Loucy (cell line): ENCODE measurements at regions not wholly inside any gene's neighbourhood (a gene's known extent, or its start where the extent isn't known, plus 50 kb on each side); places are given as distances from the start of the nearest gene placed in this dataset.

ENCODE experiments used
- H2AFZ ChIP-seq: fragments of 200-600 bp; sonication (generic); 2 replicates; pipeline ENCODE4 v1.6.0; 2016; ENCODE audit warnings: antibody characterized with exemption, mild to moderate bottlenecking, low read length, moderate library complexity
- H3F3A ChIP-seq: fragments of 200-600 bp; 2 replicates; pipeline ENCODE4 v1.6.0; 2016; ENCODE audit warnings: antibody characterized with exemption, low read depth, mild to moderate bottlenecking
- H3K27me3 ChIP-seq: fragments of 200-600 bp; sonication (generic); 2 replicates; pipeline ENCODE4 v1.6.1; 2014; ENCODE audit warnings: low read length, mild to moderate bottlenecking; ENCODE audit not compliant: insufficient read depth, poor library complexity, severe bottlenecking
- H3K36me3 ChIP-seq: fragments of 200-600 bp; sonication (generic); 2 replicates; pipeline ENCODE4 v1.6.1; 2016; ENCODE audit warnings: low read length; ENCODE audit not compliant: insufficient read depth
- H3K4me1 ChIP-seq: fragments of 200-600 bp; sonication (generic); 2 replicates; pipeline ENCODE4 v1.5.1; 2014; ENCODE audit warnings: low read length, mild to moderate bottlenecking; ENCODE audit not compliant: insufficient read depth, poor library complexity, severe bottlenecking
- H3K4me2 ChIP-seq: fragments of 200-600 bp; sonication (generic); 2 replicates; pipeline ENCODE4 v1.6.0; 2014; ENCODE audit warnings: antibody characterized with exemption, low read length, low read depth, mild to moderate bottlenecking; ENCODE audit not compliant: poor library complexity, severe bottlenecking
- H3K4me3 ChIP-seq: fragments of 200-600 bp; sonication (generic); 2 replicates; pipeline ENCODE4 v1.5.1; 2014; ENCODE audit warnings: low read length, mild to moderate bottlenecking, mixed read lengths; ENCODE audit not compliant: poor library complexity, severe bottlenecking
- H3K79me2 ChIP-seq: fragments of 200-600 bp; sonication (generic); 2 replicates; pipeline ENCODE4 v1.6.1; 2014; ENCODE audit warnings: low read length; ENCODE audit not compliant: insufficient read depth
- H3K9ac ChIP-seq: fragments of 200-600 bp; sonication (generic); 2 replicates; pipeline ENCODE4 v1.6.0; 2014; ENCODE audit warnings: mild to moderate bottlenecking, low read depth, low read length, moderate library complexity; ENCODE audit not compliant: poor library complexity, severe bottlenecking
- H3K9me2 ChIP-seq: fragments of 200-600 bp; sonication (generic); replicated peaks from 2 replicates; pipeline ENCODE4 v1.6.1; 2016; ENCODE audit warnings: low read depth, low read length, mixed read lengths
- H3K9me3 ChIP-seq: fragments of 200-600 bp; sonication (generic); 2 replicates; pipeline ENCODE4 v1.6.1; 2014; ENCODE audit warnings: mild to moderate bottlenecking, antibody characterized with exemption, low read length, low read depth; ENCODE audit not compliant: insufficient read depth
- H4K20me1 ChIP-seq: fragments of 200-600 bp; sonication (generic); 2 replicates; pipeline ENCODE4 v1.6.0; 2014; ENCODE audit warnings: antibody characterized with exemption, low read length, mild to moderate bottlenecking; ENCODE audit not compliant: insufficient read depth, poor library complexity, severe bottlenecking
- EZH2phosphoT487 ChIP-seq: fragments of 200-600 bp; IDR thresholded peaks from 2 replicates; pipeline ENCODE4 v1.6.1; 2018; ENCODE audit warnings: antibody characterized with exemption, mild to moderate bottlenecking, moderate library complexity, borderline replicate concordance
- TF ChIP-seq, protein P1 (sequence below): fragments of 200-600 bp; sonication (generic); conservative IDR thresholded peaks from 2 replicates; pipeline ENCODE4 v1.5.1; 2014; ENCODE audit warnings: mild to moderate bottlenecking, antibody characterized with exemption, low read length

GRCh38 chr2:128548461-128548891, 229.8 kb upstream of the HS6ST1 start:
- TF ChIP-seq, protein P1, sequence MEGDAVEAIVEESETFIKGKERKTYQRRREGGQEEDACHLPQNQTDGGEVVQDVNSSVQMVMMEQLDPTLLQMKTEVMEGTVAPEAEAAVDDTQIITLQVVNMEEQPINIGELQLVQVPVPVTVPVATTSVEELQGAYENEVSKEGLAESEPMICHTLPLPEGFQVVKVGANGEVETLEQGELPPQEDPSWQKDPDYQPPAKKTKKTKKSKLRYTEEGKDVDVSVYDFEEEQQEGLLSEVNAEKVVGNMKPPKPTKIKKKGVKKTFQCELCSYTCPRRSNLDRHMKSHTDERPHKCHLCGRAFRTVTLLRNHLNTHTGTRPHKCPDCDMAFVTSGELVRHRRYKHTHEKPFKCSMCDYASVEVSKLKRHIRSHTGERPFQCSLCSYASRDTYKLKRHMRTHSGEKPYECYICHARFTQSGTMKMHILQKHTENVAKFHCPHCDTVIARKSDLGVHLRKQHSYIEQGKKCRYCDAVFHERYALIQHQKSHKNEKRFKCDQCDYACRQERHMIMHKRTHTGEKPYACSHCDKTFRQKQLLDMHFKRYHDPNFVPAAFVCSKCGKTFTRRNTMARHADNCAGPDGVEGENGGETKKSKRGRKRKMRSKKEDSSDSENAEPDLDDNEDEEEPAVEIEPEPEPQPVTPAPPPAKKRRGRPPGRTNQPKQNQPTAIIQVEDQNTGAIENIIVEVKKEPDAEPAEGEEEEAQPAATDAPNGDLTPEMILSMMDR: no peak
- TF ChIP-seq EZH2phosphoT487: no peak
- no peaks in the 10 kb centered on the region for H3K79me2 ChIP-seq

DNA sequence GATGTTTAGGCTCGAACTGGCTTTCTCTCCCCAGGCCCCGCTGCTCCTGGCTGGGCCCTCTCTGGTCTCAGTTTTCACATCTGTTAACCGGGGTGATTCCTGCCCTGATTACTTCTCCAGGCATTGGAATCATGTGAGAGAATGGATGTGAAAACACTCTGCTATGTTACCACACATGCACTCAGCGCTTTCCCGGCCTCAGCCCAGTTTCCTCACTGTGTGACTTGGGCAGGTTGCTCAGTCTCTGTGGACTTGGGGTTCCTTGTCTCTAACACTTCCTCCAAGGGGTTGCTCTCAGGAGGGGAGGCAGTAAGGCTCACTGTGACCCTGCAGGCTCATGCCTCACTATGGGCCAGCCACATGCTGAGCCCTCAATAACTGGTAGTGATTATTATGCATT, 230.4 kb upstream of the HS6ST1 start:
- no peaks in the 10 kb centered on the region for H3K36me3 ChIP-seq
- H3K9me2 ChIP-seq: no peaks in the 10 kb centered on the region
- no peaks in the 10 kb centered on the region for H3K27me3 ChIP-seq
- H3K9ac ChIP-seq: no peak overlapping the region
- H3K79me2 ChIP-seq: no peaks in the 10 kb centered on the region
- no peaks in the 10 kb centered on the region for H4K20me1 ChIP-seq
- TF ChIP-seq, protein P1: no peak
- TF ChIP-seq EZH2phosphoT487: no peak
- H3K4me2 ChIP-seq: no peak overlapping the region
- peaks cover 17% of the 10 kb centered on the region for H3K4me1 ChIP-seq
- H3F3A ChIP-seq: no peaks in the 10 kb centered on the region
- H3K9me3 ChIP-seq: no peaks in the 10 kb centered on the region
- no peak overlapping the region for H3K4me3 ChIP-seq
- H2AFZ ChIP-seq: no peak overlapping the region

More at GRCh38 chr2:128548461-128548891, 229.8 kb upstream of the HS6ST1 start:
- H2AFZ ChIP-seq: no peak overlapping the region
- H3K27me3 ChIP-seq: no peaks in the 10 kb centered on the region
- peaks cover 13% of the 10 kb centered on the region for H3K4me1 ChIP-seq
- H3F3A ChIP-seq: no peaks in the 10 kb centered on the region
- H3K9me2 ChIP-seq: no peaks in the 10 kb centered on the region
- H3K4me2 ChIP-seq: no peak overlapping the region
- no peak overlapping the region for H3K4me3 ChIP-seq
- H4K20me1 ChIP-seq: no peaks in the 10 kb centered on the region
- no peaks in the 10 kb centered on the region for H3K36me3 ChIP-seq
- no peak overlapping the region for H3K9ac ChIP-seq
- no peaks in the 10 kb centered on the region for H3K9me3 ChIP-seq

GRCh38 chr2:128549646-128550260, 231.1 kb upstream of the HS6ST1 start:
- no peak overlapping the region for H3K4me3 ChIP-seq
- H3K9me3 ChIP-seq: no peaks in the 10 kb centered on the region
- no peak overlapping the region for H3K9ac ChIP-seq
- no peaks in the 10 kb centered on the region for H3F3A ChIP-seq
- no peak for TF ChIP-seq EZH2phosphoT487
- TF ChIP-seq, protein P1: no peak
- no peak overlapping the region for H3K4me2 ChIP-seq
- H3K36me3 ChIP-seq: no peaks in the 10 kb centered on the region
- no peak overlapping the region for H2AFZ ChIP-seq
- H3K4me1 ChIP-seq: peaks cover 18% of the 10 kb centered on the region
- no peaks in the 10 kb centered on the region for H3K9me2 ChIP-seq
- H3K79me2 ChIP-seq: no peaks in the 10 kb centered on the region
- H3K27me3 ChIP-seq: no peaks in the 10 kb centered on the region
- H4K20me1 ChIP-seq: no peaks in the 10 kb centered on the region
